Panc1 (cell line): ENCODE measurements at regions not wholly inside any gene's neighbourhood (a gene's known extent, or its start where the extent isn't known, plus 50 kb on each side); places are given as distances from the start of the nearest gene placed in this dataset.

Source experiments
- ATAC-seq: fragments of 200-7000 bp; cut with Tn5 transposase; 2 replicates; pipeline ENCODE4 v1.9.1; 2020; ENCODE audit warnings: mild to moderate bottlenecking, moderate library complexity
- BruUV-seq: library from RNA; stranded (reverse); fragments of 400-500 nt; replicated peaks from 2 replicates; lab custom pipeline; 2021; lab: Mats Ljungman, UMichigan
- CTCF ChIA-PET: fragments of 300-600 bp; sonication (Branson Sonifier 250); formaldehyde crosslinking; loops from one replicate; lab custom pipeline; 2022; ENCODE audit warnings: antibody characterized with exemption; lab: Charles Lee
- POLR2A ChIA-PET: fragments of 300-600 bp; sonication (Branson Sonifier 250); formaldehyde crosslinking; loops from one replicate; lab custom pipeline; 2022; ENCODE audit warnings: antibody characterized with exemption; lab: Charles Lee
- DNase-seq: peaks from one replicate; pipeline ENCODE4 v3.0.0-alpha.2; 2010; ENCODE audit warnings: low read depth, low spot score
- H3K27ac ChIP-seq: 2 replicates; pipeline ENCODE4 v1.5.1; 2011; ENCODE audit warnings: mild to moderate bottlenecking, low read length, inconsistent platforms
- H3K27me3 ChIP-seq: fragments of 200-500 bp; sonication (Bioruptor generic); 2 replicates; pipeline ENCODE4 v1.6.0; 2014; ENCODE audit warnings: low read length, inconsistent platforms; ENCODE audit not compliant: control insufficient read depth, insufficient read depth
- H3K36me3 ChIP-seq: fragments of 200-500 bp; sonication (Bioruptor generic); 2 replicates; pipeline ENCODE4 v1.5.1; 2014; ENCODE audit warnings: inconsistent platforms, mild to moderate bottlenecking, low read length, moderate library complexity; ENCODE audit not compliant: control insufficient read depth, insufficient read depth
- H3K4me1 ChIP-seq: 2 replicates; pipeline ENCODE4 v1.5.1; 2011; ENCODE audit warnings: inconsistent platforms, mild to moderate bottlenecking, low read length, moderate library complexity; ENCODE audit not compliant: control insufficient read depth, insufficient read depth
- H3K4me3 ChIP-seq, 2 experiments: 2 replicates each; pipeline ENCODE4 v1.5.1; 2011 to 2012; ENCODE audit warnings: low read depth in 2 of 2, low read length in 2 of 2, mild to moderate bottlenecking in 2 of 2, inconsistent platforms in 1 of 2, moderate library complexity in 1 of 2
- H3K9me3 ChIP-seq: fragments of 200-500 bp; sonication (Bioruptor generic); 2 replicates; pipeline ENCODE4 v1.5.1; 2014; ENCODE audit warnings: low read depth, mild to moderate bottlenecking, inconsistent platforms, low read length, moderate library complexity; ENCODE audit not compliant: control insufficient read depth, insufficient read depth
- CTCF ChIP-seq: fragments of 450-650 bp; IDR thresholded peaks from 2 replicates; pipeline ENCODE4 v1.5.1; 2017; ENCODE audit warnings: mild to moderate bottlenecking
- POLR2AphosphoS5 ChIP-seq: IDR thresholded peaks from 2 replicates; pipeline ENCODE4 v1.6.1; 2012; ENCODE audit warnings: mild to moderate bottlenecking, low read depth, low read length, moderate library complexity
- SIN3A ChIP-seq: IDR thresholded peaks from 2 replicates; pipeline ENCODE4 v1.6.1; 2012; ENCODE audit warnings: low read depth, mild to moderate bottlenecking, low read length, moderate library complexity, borderline replicate concordance; ENCODE audit not compliant: insufficient read depth
- TCF7L2 ChIP-seq: IDR thresholded peaks from 2 replicates; pipeline ENCODE4 v1.6.1; 2011; ENCODE audit warnings: mild to moderate bottlenecking, low read depth, low read length, inconsistent platforms
- in situ Hi-C: cut with HindIII; loops from 2 replicates; pipeline ENCODE4 v1.10.0; 2016; ENCODE audit warnings: low sequenced_read_pairs, low pct_unique_long_range_greater_than_20kb
- intact Hi-C: fragments of 100-400 bp; cut with micrococcal nuclease; formaldehyde crosslinking; loops from one replicate; pipeline ENCODE4 v1.10.0; 2022; ENCODE audit not compliant: unreplicated experiment
- TF ChIP-seq, protein P1 (sequence below), 2 experiments: IDR thresholded peaks; 2 replicates each; pipeline ENCODE4 v1.6.1; 2011 to 2012; ENCODE audit warnings: low read depth in 2 of 2, control low read depth in 1 of 2, low read length in 1 of 2, mild to moderate bottlenecking in 1 of 2, moderate library complexity in 1 of 2; ENCODE audit not compliant: insufficient read depth in 1 of 2

GRCh38 chr10:78866731-78867554 is 201.8 kb upstream of the ZMIZ1 start:
- no peak for ATAC-seq
- no TSS peak for BruUV-seq
- H3K9me3 ChIP-seq = no peaks in the 10 kb centered on the region
- H3K27ac ChIP-seq = no peak overlapping the region
- in situ Hi-C loops = no loop called here
- intact Hi-C loops = no loop called here
- ChIA-PET POLR2A (no interaction called here), CTCF (no interaction called here)
- TF ChIP-seq CTCF (no peak), POLR2AphosphoS5 (no peak), SIN3A (no peak), TCF7L2 (no peak)
- TF ChIP-seq, protein P1, sequence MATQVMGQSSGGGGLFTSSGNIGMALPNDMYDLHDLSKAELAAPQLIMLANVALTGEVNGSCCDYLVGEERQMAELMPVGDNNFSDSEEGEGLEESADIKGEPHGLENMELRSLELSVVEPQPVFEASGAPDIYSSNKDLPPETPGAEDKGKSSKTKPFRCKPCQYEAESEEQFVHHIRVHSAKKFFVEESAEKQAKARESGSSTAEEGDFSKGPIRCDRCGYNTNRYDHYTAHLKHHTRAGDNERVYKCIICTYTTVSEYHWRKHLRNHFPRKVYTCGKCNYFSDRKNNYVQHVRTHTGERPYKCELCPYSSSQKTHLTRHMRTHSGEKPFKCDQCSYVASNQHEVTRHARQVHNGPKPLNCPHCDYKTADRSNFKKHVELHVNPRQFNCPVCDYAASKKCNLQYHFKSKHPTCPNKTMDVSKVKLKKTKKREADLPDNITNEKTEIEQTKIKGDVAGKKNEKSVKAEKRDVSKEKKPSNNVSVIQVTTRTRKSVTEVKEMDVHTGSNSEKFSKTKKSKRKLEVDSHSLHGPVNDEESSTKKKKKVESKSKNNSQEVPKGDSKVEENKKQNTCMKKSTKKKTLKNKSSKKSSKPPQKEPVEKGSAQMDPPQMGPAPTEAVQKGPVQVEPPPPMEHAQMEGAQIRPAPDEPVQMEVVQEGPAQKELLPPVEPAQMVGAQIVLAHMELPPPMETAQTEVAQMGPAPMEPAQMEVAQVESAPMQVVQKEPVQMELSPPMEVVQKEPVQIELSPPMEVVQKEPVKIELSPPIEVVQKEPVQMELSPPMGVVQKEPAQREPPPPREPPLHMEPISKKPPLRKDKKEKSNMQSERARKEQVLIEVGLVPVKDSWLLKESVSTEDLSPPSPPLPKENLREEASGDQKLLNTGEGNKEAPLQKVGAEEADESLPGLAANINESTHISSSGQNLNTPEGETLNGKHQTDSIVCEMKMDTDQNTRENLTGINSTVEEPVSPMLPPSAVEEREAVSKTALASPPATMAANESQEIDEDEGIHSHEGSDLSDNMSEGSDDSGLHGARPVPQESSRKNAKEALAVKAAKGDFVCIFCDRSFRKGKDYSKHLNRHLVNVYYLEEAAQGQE (IDR thresholded peaks at IDR 0.05; ENCODE audit: insufficient read depth in 1 of 2, low read depth in 2 of 2, low read length in 1 of 2) = no peak
- H3K36me3 ChIP-seq = no peaks in the 10 kb centered on the region
- DNase-seq = no peak
- no peaks in the 10 kb centered on the region for H3K4me1 ChIP-seq
- no peaks in the 10 kb centered on the region for H3K27me3 ChIP-seq
- no peak overlapping the region for H3K4me3 ChIP-seq

DNA sequence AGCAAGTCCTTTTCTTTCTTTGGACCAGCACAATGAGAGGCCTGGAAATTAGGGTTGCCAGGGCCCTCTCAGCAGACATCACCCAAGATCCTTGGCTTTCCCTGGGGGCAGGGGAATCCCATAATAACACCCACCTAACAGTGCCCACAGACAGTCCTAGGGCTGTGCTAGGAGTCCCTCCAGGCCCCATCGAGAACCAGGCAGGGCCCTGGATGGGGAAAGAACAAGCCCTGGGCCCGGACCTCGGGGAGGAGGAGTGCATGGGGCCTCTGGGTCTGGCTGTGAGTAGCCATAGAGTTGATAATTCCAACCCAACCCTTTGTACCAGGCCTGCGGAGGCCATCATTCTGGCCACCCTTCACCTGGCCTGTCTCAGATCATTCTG is 201.2 kb upstream of the ZMIZ1 start:
- Histone ChIP-seq H3K4me3 (no peak overlapping the region), H3K27ac (no peak overlapping the region), H3K27me3 (no peaks in the 10 kb centered on the region), H3K36me3 (no peaks in the 10 kb centered on the region), H3K9me3 (no peaks in the 10 kb centered on the region), H3K4me1 (no peaks in the 10 kb centered on the region)
- DNase-seq (no peak), ATAC-seq (no peak)
- ChIA-PET CTCF (no interaction called here), POLR2A (no interaction called here)
- intact Hi-C loops (no loop called here), in situ Hi-C loops (no loop called here)
- no TSS peak for BruUV-seq
- TF ChIP-seq, protein P1 (IDR thresholded peaks at IDR 0.05; ENCODE audit: insufficient read depth in 1 of 2, low read depth in 2 of 2, low read length in 1 of 2) = no peak
- TF ChIP-seq TCF7L2 (no peak), SIN3A (no peak)
